ENCODE measurements at regions not wholly inside any gene's neighbourhood (a gene's known extent, or its start where the extent isn't known, plus 50 kb on each side); places are given as distances from the start of the nearest gene placed in this dataset.

- no peak for DNase-seq
Observed at GRCh38 chr11:115556984-115557383, 52.8 kb upstream of the CADM1 start.

GRCh38 chr11:115555336-115556090, 51.3 kb upstream of the CADM1 start:
- no peak for DNase-seq
